MV-4-11 (cell line): ENCODE measurements at regions not wholly inside any gene's neighbourhood (a gene's known extent, or its start where the extent isn't known, plus 50 kb on each side); places are given as distances from the start of the nearest gene placed in this dataset.
"Not testable (repeated sequence)": the region's sequence is repeated elsewhere in the genome, so short reads cannot be mapped to it uniquely, and the experiment has no call there.

Experiments
- DNase-seq: peaks from one replicate; lab custom pipeline; 2025; lab: John Stamatoyannopoulos, UW

GRCh38 chr6:76774781-76775384 is 688.4 kb downstream of the HTR1B start:
- no peak for DNase-seq

- DNase-seq: no peak
Observed at GRCh38 chr6:76772951-76773350, 690.3 kb downstream of the HTR1B start.

GRCh38 chr6:76771059-76771634 is 692.1 kb downstream of the HTR1B start:
- no peak for DNase-seq

GRCh38 chr6:76770281-76770680 is 693.0 kb downstream of the HTR1B start:
- no peak for DNase-seq

GRCh38 chr6:76768556-76768955 is 694.7 kb downstream of the HTR1B start:
- DNase-seq: no peak

- DNase-seq: no peak
Observed at GRCh38 chr6:76764057-76764456, 691.6 kb upstream of the IMPG1 start.

GRCh38 chr6:76752841-76753240 is 680.4 kb upstream of the IMPG1 start:
- no peak for DNase-seq

GRCh38 chr6:76745388-76745787 is 672.9 kb upstream of the IMPG1 start:
- not testable (repeated sequence) for DNase-seq

- not testable (repeated sequence) for DNase-seq
Observed at GRCh38 chr6:76744151-76744720, 671.8 kb upstream of the IMPG1 start.

- no peak for DNase-seq
Observed at GRCh38 chr6:76742919-76743318, 670.5 kb upstream of the IMPG1 start.

- DNase-seq: no peak
Observed at GRCh38 chr6:76719449-76719848, 647.0 kb upstream of the IMPG1 start.

GRCh38 chr6:76708641-76709331 is 636.3 kb upstream of the IMPG1 start:
- DNase-seq: no peak

- no peak for DNase-seq
Observed at GRCh38 chr6:76707630-76708029, 635.2 kb upstream of the IMPG1 start.

GRCh38 chr6:76706631-76707030 is 634.2 kb upstream of the IMPG1 start:
- no peak for DNase-seq

- no peak for DNase-seq
Observed at GRCh38 chr6:76706086-76706485, 633.6 kb upstream of the IMPG1 start.

GRCh38 chr6:76703786-76704185 is 631.3 kb upstream of the IMPG1 start:
- no peak for DNase-seq

GRCh38 chr6:76703285-76703684 is 630.8 kb upstream of the IMPG1 start:
- no peak for DNase-seq

- DNase-seq: no peak
Observed at GRCh38 chr6:76702187-76702586, 629.7 kb upstream of the IMPG1 start.

GRCh38 chr6:76701610-76702009 is 629.1 kb upstream of the IMPG1 start:
- DNase-seq: no peak

GRCh38 chr6:76697585-76697984 is 625.1 kb upstream of the IMPG1 start:
- no peak for DNase-seq

GRCh38 chr6:76694795-76695194 is 622.3 kb upstream of the IMPG1 start:
- DNase-seq: no peak

- DNase-seq: no peak
Observed at GRCh38 chr6:76684875-76685274, 612.4 kb upstream of the IMPG1 start.

GRCh38 chr6:76683985-76684384 is 611.5 kb upstream of the IMPG1 start:
- DNase-seq: no peak
